ENCODE measurements at regions not wholly inside any gene's neighbourhood (a gene's known extent, or its start where the extent isn't known, plus 50 kb on each side); places are given as distances from the start of the nearest gene placed in this dataset.

GRCh38 chr16:77594799-77595596, 127.3 kb upstream of the NUDT7 start:
- H3K9ac ChIP-seq (ENCODE audit: low read length), result no peak overlapping the region
- no peaks in the 10 kb centered on the region for H3K9me3 ChIP-seq (ENCODE audit: control insufficient read depth, low read length)
- no peak overlapping the region for H3K4me3 ChIP-seq (ENCODE audit: low read length)
- H3K4me1 ChIP-seq (ENCODE audit: control insufficient read depth, insufficient read depth, low read length), result peaks cover 17% of the 10 kb centered on the region
- DNase-seq (ENCODE audit: low read depth), result no peak
- H3K27me3 ChIP-seq (replicated peaks; ENCODE audit: control insufficient read depth, insufficient read depth, low read length), result no peaks in the 10 kb centered on the region
- no peaks in the 10 kb centered on the region for H3K36me3 ChIP-seq (ENCODE audit: control insufficient read depth, insufficient read depth, low read length, severe bottlenecking)

- Histone ChIP-seq H3K9me3 (ENCODE audit: control insufficient read depth, low read length) (peaks cover 8% of the 10 kb centered on the region), H3K4me1 (ENCODE audit: control insufficient read depth, insufficient read depth, low read length) (peaks cover 17% of the 10 kb centered on the region), H3K27me3 (replicated peaks; ENCODE audit: control insufficient read depth, insufficient read depth, low read length) (no peaks in the 10 kb centered on the region), H3K4me3 (ENCODE audit: low read length) (no peak overlapping the region), H3K36me3 (ENCODE audit: control insufficient read depth, insufficient read depth, low read length, severe bottlenecking) (no peaks in the 10 kb centered on the region), H3K9ac (ENCODE audit: low read length) (no peak overlapping the region)
- no peak for DNase-seq (ENCODE audit: low read depth)
Measured at GRCh38 chr16:77596261-77596660, 126.1 kb upstream of the NUDT7 start.

- Histone ChIP-seq H3K9ac (ENCODE audit: low read length) (no peak overlapping the region), H3K9me3 (ENCODE audit: control insufficient read depth, low read length) (peaks cover 24% of the 10 kb centered on the region), H3K27me3 (replicated peaks; ENCODE audit: control insufficient read depth, insufficient read depth, low read length) (peaks cover 7% of the 10 kb centered on the region), H3K4me3 (ENCODE audit: low read length) (no peak overlapping the region), H3K36me3 (ENCODE audit: control insufficient read depth, insufficient read depth, low read length, severe bottlenecking) (no peaks in the 10 kb centered on the region), H3K4me1 (ENCODE audit: control insufficient read depth, insufficient read depth, low read length) (peaks cover 17% of the 10 kb centered on the region)
- DNase-seq (ENCODE audit: low read depth), result peak; percentile 27
Measured at GRCh38 chr16:77599793-77600415, 122.4 kb upstream of the NUDT7 start.

GRCh38 chr16:77600555-77600954, 121.8 kb upstream of the NUDT7 start:
- DNase-seq (ENCODE audit: low read depth), result no peak
- H3K4me1 ChIP-seq (ENCODE audit: control insufficient read depth, insufficient read depth, low read length), result peaks cover 12% of the 10 kb centered on the region
- H3K27me3 ChIP-seq (replicated peaks; ENCODE audit: control insufficient read depth, insufficient read depth, low read length), result peaks cover 7% of the 10 kb centered on the region

GRCh38 chr16:77603656-77604055, 118.7 kb upstream of the NUDT7 start:
- Histone ChIP-seq H3K4me3 (ENCODE audit: low read length) (no peak overlapping the region), H3K9me3 (ENCODE audit: control insufficient read depth, low read length) (peaks cover 24% of the 10 kb centered on the region), H3K9ac (ENCODE audit: low read length) (no peak overlapping the region), H3K4me1 (ENCODE audit: control insufficient read depth, insufficient read depth, low read length) (no peaks in the 10 kb centered on the region), H3K36me3 (ENCODE audit: control insufficient read depth, insufficient read depth, low read length, severe bottlenecking) (no peaks in the 10 kb centered on the region), H3K27me3 (replicated peaks; ENCODE audit: control insufficient read depth, insufficient read depth, low read length) (peaks cover 7% of the 10 kb centered on the region)
- no peak for DNase-seq (ENCODE audit: low read depth)

More at GRCh38 chr16:77600555-77600954, 121.8 kb upstream of the NUDT7 start:
- H3K4me3 ChIP-seq (ENCODE audit: low read length), result no peak overlapping the region
- peaks cover 24% of the 10 kb centered on the region for H3K9me3 ChIP-seq (ENCODE audit: control insufficient read depth, low read length)
- H3K9ac ChIP-seq (ENCODE audit: low read length), result no peak overlapping the region
- no peaks in the 10 kb centered on the region for H3K36me3 ChIP-seq (ENCODE audit: control insufficient read depth, insufficient read depth, low read length, severe bottlenecking)

- Histone ChIP-seq H3K36me3 (ENCODE audit: control insufficient read depth, insufficient read depth, low read length, severe bottlenecking) (no peaks in the 10 kb centered on the region), H3K27me3 (replicated peaks; ENCODE audit: control insufficient read depth, insufficient read depth, low read length) (no peaks in the 10 kb centered on the region), H3K9me3 (ENCODE audit: control insufficient read depth, low read length) (no peaks in the 10 kb centered on the region), H3K9ac (ENCODE audit: low read length) (no peak overlapping the region), H3K4me3 (ENCODE audit: low read length) (no peak overlapping the region), H3K4me1 (ENCODE audit: control insufficient read depth, insufficient read depth, low read length) (no peaks in the 10 kb centered on the region)
- DNase-seq (ENCODE audit: low read depth), result no peak
Measured at GRCh38 chr16:77610496-77610895, 111.8 kb upstream of the NUDT7 start.

GRCh38 chr16:77611386-77611785, 110.9 kb upstream of the NUDT7 start:
- no peak overlapping the region for H3K9ac ChIP-seq (ENCODE audit: low read length)
- no peaks in the 10 kb centered on the region for H3K36me3 ChIP-seq (ENCODE audit: control insufficient read depth, insufficient read depth, low read length, severe bottlenecking)
- DNase-seq (ENCODE audit: low read depth), result no peak
- no peaks in the 10 kb centered on the region for H3K27me3 ChIP-seq (replicated peaks; ENCODE audit: control insufficient read depth, insufficient read depth, low read length)
- H3K9me3 ChIP-seq (ENCODE audit: control insufficient read depth, low read length), result no peaks in the 10 kb centered on the region
- no peak overlapping the region for H3K4me3 ChIP-seq (ENCODE audit: low read length)
- no peaks in the 10 kb centered on the region for H3K4me1 ChIP-seq (ENCODE audit: control insufficient read depth, insufficient read depth, low read length)

- Histone ChIP-seq H3K4me3 (ENCODE audit: low read length) (no peak overlapping the region), H3K9ac (ENCODE audit: low read length) (no peak overlapping the region), H3K4me1 (ENCODE audit: control insufficient read depth, insufficient read depth, low read length) (no peaks in the 10 kb centered on the region), H3K27me3 (replicated peaks; ENCODE audit: control insufficient read depth, insufficient read depth, low read length) (no peaks in the 10 kb centered on the region), H3K36me3 (ENCODE audit: control insufficient read depth, insufficient read depth, low read length, severe bottlenecking) (no peaks in the 10 kb centered on the region), H3K9me3 (ENCODE audit: control insufficient read depth, low read length) (no peaks in the 10 kb centered on the region)
- DNase-seq (ENCODE audit: low read depth), result no peak
Measured at GRCh38 chr16:77612596-77612995, 109.7 kb upstream of the NUDT7 start.

- Histone ChIP-seq H3K36me3 (ENCODE audit: control insufficient read depth, insufficient read depth, low read length, severe bottlenecking) (no peaks in the 10 kb centered on the region), H3K4me1 (ENCODE audit: control insufficient read depth, insufficient read depth, low read length) (no peaks in the 10 kb centered on the region), H3K9me3 (ENCODE audit: control insufficient read depth, low read length) (no peaks in the 10 kb centered on the region), H3K4me3 (ENCODE audit: low read length) (no peak overlapping the region), H3K9ac (ENCODE audit: low read length) (no peak overlapping the region), H3K27me3 (replicated peaks; ENCODE audit: control insufficient read depth, insufficient read depth, low read length) (no peaks in the 10 kb centered on the region)
- no peak for DNase-seq (ENCODE audit: low read depth)
Measured at GRCh38 chr16:77613095-77613494, 109.2 kb upstream of the NUDT7 start.

GRCh38 chr16:77617553-77617952, 104.8 kb upstream of the NUDT7 start:
- Histone ChIP-seq H3K9me3 (ENCODE audit: control insufficient read depth, low read length) (no peaks in the 10 kb centered on the region), H3K27me3 (replicated peaks; ENCODE audit: control insufficient read depth, insufficient read depth, low read length) (peaks cover 6% of the 10 kb centered on the region), H3K4me1 (ENCODE audit: control insufficient read depth, insufficient read depth, low read length) (no peaks in the 10 kb centered on the region), H3K4me3 (ENCODE audit: low read length) (no peak overlapping the region), H3K9ac (ENCODE audit: low read length) (no peak overlapping the region), H3K36me3 (ENCODE audit: control insufficient read depth, insufficient read depth, low read length, severe bottlenecking) (no peaks in the 10 kb centered on the region)
- DNase-seq (ENCODE audit: low read depth), result no peak

- H3K4me3 ChIP-seq (ENCODE audit: low read length), result no peak overlapping the region
- H3K9ac ChIP-seq (ENCODE audit: low read length), result no peak overlapping the region
- no peaks in the 10 kb centered on the region for H3K36me3 ChIP-seq (ENCODE audit: control insufficient read depth, insufficient read depth, low read length, severe bottlenecking)
- peaks cover 6% of the 10 kb centered on the region for H3K27me3 ChIP-seq (replicated peaks; ENCODE audit: control insufficient read depth, insufficient read depth, low read length)
- DNase-seq (ENCODE audit: low read depth), result no peak
- H3K9me3 ChIP-seq (ENCODE audit: control insufficient read depth, low read length), result no peaks in the 10 kb centered on the region
- no peaks in the 10 kb centered on the region for H3K4me1 ChIP-seq (ENCODE audit: control insufficient read depth, insufficient read depth, low read length)
Measured at GRCh38 chr16:77617996-77618395, 104.3 kb upstream of the NUDT7 start.

Data from adipocyte (in vitro differentiated cells).